ENCODE measurements at regions not wholly inside any gene's neighbourhood (a gene's known extent, or its start where the extent isn't known, plus 50 kb on each side); places are given as distances from the start of the nearest gene placed in this dataset.
A peak's percentile ranks its signal among the peaks of the same experiment; 100 is the strongest.

DNA sequence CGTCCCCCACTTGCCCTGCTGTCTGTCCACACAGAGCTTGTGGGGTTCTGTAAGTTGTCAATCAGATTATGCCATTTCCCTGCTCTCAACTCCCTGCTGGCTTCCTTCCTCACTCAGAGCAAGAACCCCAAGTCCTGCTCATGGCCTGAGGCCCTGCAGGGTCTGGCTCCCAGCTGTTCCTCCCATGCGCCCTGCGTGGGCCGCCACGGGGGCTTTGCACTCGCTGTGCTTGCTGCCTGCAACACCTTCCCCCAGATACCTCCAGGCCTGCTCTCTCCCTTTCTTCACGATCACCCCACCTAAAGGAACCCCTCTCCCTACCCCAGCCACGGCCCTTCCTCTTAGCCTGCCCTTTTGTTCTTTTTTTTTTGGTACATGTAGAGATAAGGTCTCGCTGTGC, 234.6 kb downstream of the AACS start:
- no peaks in the 10 kb centered on the region for H4K20me1 ChIP-seq
- H3K27ac ChIP-seq: no peak overlapping the region
- H3K36me3 ChIP-seq: no peaks in the 10 kb centered on the region
- H3K4me3 ChIP-seq: no peak overlapping the region
- no peaks in the 10 kb centered on the region for H3K4me1 ChIP-seq
- H3K9me3 ChIP-seq: no peaks in the 10 kb centered on the region
- no peak overlapping the region for H3K4me2 ChIP-seq
- no peaks in the 10 kb centered on the region for H3K27me3 ChIP-seq
- TF ChIP-seq Cebpa-rat (IDR thresholded peaks at IDR 0.05): no peak
- no peak overlapping the region for H3K9ac ChIP-seq

DNA sequence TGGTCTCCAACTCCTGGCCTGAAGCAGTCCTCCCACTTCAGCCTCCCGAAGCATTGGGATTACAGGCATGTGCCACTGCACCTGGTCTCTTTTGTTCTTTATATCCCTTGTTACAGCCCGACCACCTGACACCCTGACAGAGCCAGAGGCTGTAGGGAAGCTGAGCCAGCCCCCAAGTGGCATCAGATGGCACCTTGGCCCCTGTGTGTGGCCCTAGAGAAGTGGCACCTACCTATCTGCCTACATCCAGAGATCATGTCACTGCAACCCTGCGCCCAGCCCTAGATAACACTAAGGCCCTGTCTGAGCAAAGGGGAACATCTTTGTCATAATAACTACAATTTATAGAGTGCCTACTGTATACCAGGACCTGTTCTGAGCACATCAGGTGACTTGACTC, 235.0 kb downstream of the AACS start:
- Histone ChIP-seq H3K27ac (no peak overlapping the region), H3K9me3 (no peaks in the 10 kb centered on the region), H4K20me1 (no peaks in the 10 kb centered on the region), H3K27me3 (no peaks in the 10 kb centered on the region), H3K4me1 (no peaks in the 10 kb centered on the region), H3K4me2 (no peak overlapping the region), H3K36me3 (no peaks in the 10 kb centered on the region), H3K4me3 (no peak overlapping the region), H3K9ac (no peak overlapping the region)
- no peak for TF ChIP-seq Cebpa-rat (IDR thresholded peaks at IDR 0.05)

DNA sequence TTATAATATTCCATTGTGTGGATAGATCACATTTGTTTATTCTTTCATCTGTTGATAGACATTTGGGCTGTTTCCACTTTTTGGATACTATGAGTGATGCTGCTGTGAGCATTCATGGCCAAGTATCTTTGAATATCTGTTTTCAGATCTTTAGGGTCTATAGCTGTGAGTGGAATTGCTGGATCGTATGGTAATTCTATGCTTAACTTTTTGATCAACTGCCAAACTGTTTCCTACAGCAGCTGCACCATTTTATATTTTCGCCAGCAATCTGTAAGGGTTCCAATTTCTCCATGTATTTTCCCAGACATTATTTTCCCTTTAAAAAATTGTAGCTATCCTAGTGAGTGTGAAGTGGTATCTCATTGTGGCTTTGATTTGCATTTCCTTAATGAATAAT, 238.1 kb downstream of the AACS start:
- no peaks in the 10 kb centered on the region for H4K20me1 ChIP-seq
- no peak overlapping the region for H3K27ac ChIP-seq
- no peaks in the 10 kb centered on the region for H3K4me1 ChIP-seq
- no peak overlapping the region for H3K4me3 ChIP-seq
- no peak for TF ChIP-seq Cebpa-rat (IDR thresholded peaks at IDR 0.05)
- no peaks in the 10 kb centered on the region for H3K9me3 ChIP-seq
- H3K27me3 ChIP-seq: no peaks in the 10 kb centered on the region
- no peak overlapping the region for H3K9ac ChIP-seq
- H3K4me2 ChIP-seq: no peak overlapping the region
- no peaks in the 10 kb centered on the region for H3K36me3 ChIP-seq

DNA sequence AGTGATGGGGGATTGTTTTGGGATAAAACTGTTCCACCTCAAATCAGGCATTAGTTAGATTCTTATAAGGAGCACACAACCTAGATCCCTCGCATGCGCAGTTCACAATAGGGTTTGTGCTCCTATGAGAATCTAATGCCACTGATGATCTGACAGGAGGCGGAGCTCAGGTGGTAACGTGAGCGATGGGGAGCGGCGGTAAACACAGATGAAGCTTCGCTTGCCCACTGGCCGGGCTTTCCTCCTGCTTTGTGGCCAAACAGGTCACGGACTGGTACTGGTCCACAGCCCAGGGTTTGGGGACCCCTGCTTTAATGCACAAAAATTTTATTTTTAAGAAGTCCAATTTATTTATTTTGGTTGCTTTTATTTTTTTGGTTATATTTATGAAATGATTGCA, 238.8 kb downstream of the AACS start:
- no peaks in the 10 kb centered on the region for H3K27me3 ChIP-seq
- no peak for TF ChIP-seq Cebpa-rat (IDR thresholded peaks at IDR 0.05)
- H3K4me1 ChIP-seq: no peaks in the 10 kb centered on the region
- no peak overlapping the region for H3K4me2 ChIP-seq
- H3K9ac ChIP-seq: no peak overlapping the region
- H4K20me1 ChIP-seq: no peaks in the 10 kb centered on the region
- no peaks in the 10 kb centered on the region for H3K36me3 ChIP-seq
- H3K4me3 ChIP-seq: no peak overlapping the region
- no peak overlapping the region for H3K27ac ChIP-seq
- no peaks in the 10 kb centered on the region for H3K9me3 ChIP-seq

DNA sequence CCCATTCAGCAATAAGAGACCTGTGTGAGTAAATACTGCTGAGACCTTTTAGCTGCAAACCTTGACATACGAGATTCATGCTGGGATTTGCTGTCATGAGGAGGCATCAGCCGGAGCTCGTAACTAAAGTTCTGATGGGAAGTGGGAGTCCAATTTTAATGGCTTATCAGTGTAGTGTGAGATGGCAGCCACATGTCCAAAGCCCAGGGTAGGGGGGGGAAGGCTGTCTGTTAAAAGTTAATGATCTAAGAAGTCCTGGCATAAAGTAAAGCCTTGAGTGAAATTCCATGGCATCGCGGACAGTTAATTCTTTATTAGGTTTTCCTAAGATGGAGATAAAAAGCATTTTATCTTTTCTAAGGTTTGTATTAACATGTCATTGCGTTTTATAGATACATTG, 240.0 kb downstream of the AACS start:
- no peaks in the 10 kb centered on the region for H3K36me3 ChIP-seq
- peaks cover 7% of the 10 kb centered on the region for H3K4me1 ChIP-seq
- no peak overlapping the region for H3K4me3 ChIP-seq
- H3K27ac ChIP-seq: no peak overlapping the region
- no peaks in the 10 kb centered on the region for H3K27me3 ChIP-seq
- no peak for TF ChIP-seq Cebpa-rat (IDR thresholded peaks at IDR 0.05)
- no peak overlapping the region for H3K9ac ChIP-seq
- H3K4me2 ChIP-seq: no peak overlapping the region
- H3K9me3 ChIP-seq: no peaks in the 10 kb centered on the region
- no peaks in the 10 kb centered on the region for H4K20me1 ChIP-seq

DNA sequence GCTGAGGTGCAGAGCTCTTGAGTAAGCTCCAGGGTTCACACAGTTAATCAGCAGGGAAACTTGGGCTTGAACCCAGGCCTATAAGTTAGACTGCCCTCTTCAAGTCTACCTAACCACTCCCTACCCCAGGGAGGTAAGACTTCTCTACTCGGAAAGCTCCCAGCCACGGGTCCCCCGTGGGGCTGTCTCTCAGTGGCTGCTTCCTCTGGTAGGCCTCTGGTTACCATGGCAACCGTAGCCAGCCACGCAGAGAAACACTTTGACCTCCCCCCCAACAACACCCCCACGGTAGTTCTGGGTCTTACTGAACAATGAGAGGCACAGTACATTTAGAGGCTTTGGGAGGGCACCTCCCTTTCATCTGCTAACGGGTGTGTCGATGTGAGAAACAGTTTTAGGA, 245.2 kb downstream of the AACS start:
- H4K20me1 ChIP-seq: no peaks in the 10 kb centered on the region
- no peaks in the 10 kb centered on the region for H3K27me3 ChIP-seq
- no peak overlapping the region for H3K9ac ChIP-seq
- H3K4me1 ChIP-seq: peaks cover 21% of the 10 kb centered on the region
- TF ChIP-seq Cebpa-rat (IDR thresholded peaks at IDR 0.05): no peak
- H3K4me2 ChIP-seq: peak overlapping the region; percentile 38
- no peaks in the 10 kb centered on the region for H3K36me3 ChIP-seq
- no peak overlapping the region for H3K27ac ChIP-seq
- H3K9me3 ChIP-seq: no peaks in the 10 kb centered on the region
- no peak overlapping the region for H3K4me3 ChIP-seq

DNA sequence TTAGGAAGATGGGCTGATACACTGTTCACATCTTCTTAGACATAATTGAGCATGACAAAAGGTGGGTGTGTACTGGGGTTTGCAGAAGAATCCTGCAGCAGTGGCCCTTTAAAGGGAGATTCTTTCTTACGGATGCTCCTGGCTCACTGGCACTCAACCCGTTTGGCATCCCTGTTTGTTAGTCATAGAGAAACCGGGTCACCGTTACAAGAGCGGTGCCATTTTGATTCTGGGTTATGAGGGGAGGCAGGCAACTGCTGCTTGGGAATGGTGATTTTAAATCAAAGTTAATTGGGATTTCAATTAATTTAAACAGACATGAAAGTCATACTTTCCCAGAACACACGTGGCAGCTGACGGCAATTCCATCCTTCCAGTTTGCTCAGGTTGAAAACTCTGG, 245.8 kb downstream of the AACS start:
- no peak for TF ChIP-seq Cebpa-rat (IDR thresholded peaks at IDR 0.05)
- Histone ChIP-seq H3K4me3 (no peak overlapping the region), H3K4me2 (no peak overlapping the region)

DNA sequence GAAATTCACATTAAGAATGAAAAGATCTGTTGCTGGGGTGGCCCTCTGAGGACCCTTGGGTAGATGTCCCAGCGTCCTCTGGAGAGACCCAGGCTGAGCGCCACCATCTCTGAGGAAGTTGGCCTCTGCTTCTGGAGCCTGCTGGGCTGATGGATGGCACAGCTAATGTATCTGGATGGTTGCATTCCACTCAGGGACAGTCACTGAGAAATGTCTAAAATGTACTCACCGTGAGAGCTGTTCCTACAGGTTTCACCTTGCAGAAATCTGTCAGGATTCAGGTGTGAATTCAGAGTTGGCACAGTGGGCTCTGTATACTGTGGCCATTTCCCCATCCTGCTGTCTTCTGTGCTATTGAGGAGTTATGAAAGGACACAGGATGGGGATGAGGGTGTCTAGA, 247.2 kb downstream of the AACS start:
- Histone ChIP-seq H3K4me3 (no peak overlapping the region), H3K4me2 (no peak overlapping the region), H3K27me3 (no peaks in the 10 kb centered on the region), H3K27ac (no peak overlapping the region), H3K36me3 (no peaks in the 10 kb centered on the region), H3K4me1 (peaks cover 21% of the 10 kb centered on the region), H3K9ac (no peak overlapping the region), H3K9me3 (no peaks in the 10 kb centered on the region), H4K20me1 (no peaks in the 10 kb centered on the region)
- no peak for TF ChIP-seq Cebpa-rat (IDR thresholded peaks at IDR 0.05)

More for the DNA sequence above, 245.8 kb downstream of the AACS start:
- Histone ChIP-seq H3K27me3 (no peaks in the 10 kb centered on the region), H3K9ac (no peak overlapping the region), H3K9me3 (no peaks in the 10 kb centered on the region), H3K36me3 (no peaks in the 10 kb centered on the region), H4K20me1 (no peaks in the 10 kb centered on the region), H3K4me1 (peaks cover 21% of the 10 kb centered on the region), H3K27ac (no peak overlapping the region)

DNA sequence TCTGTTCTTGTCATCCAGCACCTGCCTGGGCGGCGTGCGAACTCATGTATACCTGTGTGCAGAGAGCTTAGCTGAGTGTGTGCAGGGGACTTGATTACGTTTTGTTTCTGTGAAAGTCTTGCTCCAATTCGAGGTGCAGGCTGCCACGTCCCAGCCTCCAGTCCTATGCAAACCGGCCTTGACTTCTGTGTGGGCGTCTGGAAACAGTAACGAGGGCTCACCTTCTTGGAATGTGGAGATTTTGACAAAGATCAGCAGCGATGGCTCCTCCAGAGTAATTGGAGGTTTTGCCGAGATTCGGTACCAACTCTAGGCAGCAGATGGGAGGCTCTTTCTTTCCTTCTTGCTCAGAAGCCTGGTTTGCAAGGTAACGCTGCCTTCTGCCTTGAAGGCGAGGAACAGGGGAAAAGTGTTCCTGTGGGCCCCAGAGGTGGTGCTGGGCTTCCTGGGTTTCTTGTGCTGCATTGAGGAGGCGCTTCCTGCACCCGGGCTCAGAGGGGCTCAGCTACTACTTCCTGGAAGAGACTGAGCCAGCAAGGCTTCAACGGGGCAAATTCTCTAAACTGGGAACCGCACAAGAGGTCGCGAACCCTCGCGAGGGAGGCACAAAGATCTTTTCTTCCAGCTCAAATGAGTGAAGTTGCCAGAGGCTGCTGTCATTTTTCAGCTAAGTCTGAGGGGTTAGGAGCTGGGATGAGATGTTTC, 249.0 kb downstream of the AACS start:
- H4K20me1 ChIP-seq: no peaks in the 10 kb centered on the region
- peaks cover 21% of the 10 kb centered on the region for H3K4me1 ChIP-seq
- no peaks in the 10 kb centered on the region for H3K36me3 ChIP-seq
- no peak overlapping the region for H3K27ac ChIP-seq
- peak overlapping the region; percentile 22; the same call in 1 of the 2 replicates for H3K4me2 ChIP-seq
- no peak for TF ChIP-seq Cebpa-rat (IDR thresholded peaks at IDR 0.05)
- H3K27me3 ChIP-seq: no peaks in the 10 kb centered on the region
- H3K9ac ChIP-seq: no peak overlapping the region
- H3K9me3 ChIP-seq: no peaks in the 10 kb centered on the region
- H3K4me3 ChIP-seq: no peak overlapping the region

DNA sequence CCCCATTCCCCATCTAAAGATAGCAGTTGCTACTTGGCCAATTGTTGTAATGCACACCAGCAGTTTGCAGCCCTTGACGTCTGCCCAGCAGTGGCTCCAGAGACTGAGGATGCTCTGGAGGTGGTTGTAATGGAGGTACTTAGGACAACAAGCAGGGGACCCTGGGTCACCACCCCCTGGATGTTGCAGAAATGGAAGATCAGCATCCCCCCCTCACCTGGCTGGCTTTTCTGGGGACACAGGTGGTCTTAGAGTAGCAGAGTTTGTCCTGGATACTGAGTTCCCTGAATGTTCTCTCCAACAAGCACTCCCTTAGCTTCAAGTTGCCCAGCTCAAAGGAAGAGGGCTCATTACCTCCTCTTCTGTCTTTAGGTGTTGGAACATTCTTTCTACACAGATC, 250.5 kb downstream of the AACS start:
- Histone ChIP-seq H3K27ac (no peak overlapping the region), H3K4me3 (no peak overlapping the region), H3K4me1 (peaks cover 9% of the 10 kb centered on the region; the same call in 1 of the 2 replicates), H4K20me1 (no peaks in the 10 kb centered on the region), H3K9me3 (no peaks in the 10 kb centered on the region), H3K4me2 (no peak overlapping the region), H3K36me3 (no peaks in the 10 kb centered on the region), H3K9ac (no peak overlapping the region), H3K27me3 (no peaks in the 10 kb centered on the region)
- no peak for TF ChIP-seq Cebpa-rat (IDR thresholded peaks at IDR 0.05)

DNA sequence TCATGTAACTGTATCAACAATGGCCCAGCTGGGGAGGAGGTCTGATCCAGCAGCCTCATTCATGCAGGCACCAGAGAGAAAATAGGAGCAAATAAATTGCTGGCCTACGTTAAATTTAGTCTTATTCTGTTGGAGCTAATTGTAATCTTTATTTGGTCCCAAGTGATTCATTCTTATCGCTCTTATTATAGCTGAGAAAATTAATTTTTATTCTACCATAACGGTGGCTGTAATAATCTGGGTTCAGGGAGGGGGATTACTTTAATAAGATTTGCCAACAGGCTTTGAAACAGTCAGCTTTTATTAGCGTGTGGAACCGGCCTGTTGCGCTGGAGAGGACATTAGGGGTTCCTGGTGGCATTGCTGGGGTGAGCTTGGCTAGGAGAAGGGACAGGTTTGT, 254.9 kb downstream of the AACS start:
- H3K4me1 ChIP-seq: no peaks in the 10 kb centered on the region
- no peak overlapping the region for H3K4me2 ChIP-seq
- H3K36me3 ChIP-seq: no peaks in the 10 kb centered on the region
- H3K9ac ChIP-seq: no peak overlapping the region
- H3K27ac ChIP-seq: no peak overlapping the region
- H3K9me3 ChIP-seq: no peaks in the 10 kb centered on the region
- H3K4me3 ChIP-seq: no peak overlapping the region
- H4K20me1 ChIP-seq: no peaks in the 10 kb centered on the region
- H3K27me3 ChIP-seq: no peaks in the 10 kb centered on the region
- TF ChIP-seq Cebpa-rat (IDR thresholded peaks at IDR 0.05): no peak
